C4-2B (cell line): ENCODE measurements at regions not wholly inside any gene's neighbourhood (a gene's known extent, or its start where the extent isn't known, plus 50 kb on each side); places are given as distances from the start of the nearest gene placed in this dataset.

ENCODE experiments used
- H3K27ac ChIP-seq: fragments of 450-650 bp; 2 replicates; pipeline ENCODE4 v1.5.1; 2017
- CTCF ChIP-seq: fragments of 450-650 bp; conservative IDR thresholded peaks from 2 replicates; pipeline ENCODE4 v1.5.1; 2017; ENCODE audit warnings: mild to moderate bottlenecking
- ZFX ChIP-seq: fragments of 450-650 bp; IDR thresholded peaks from 2 replicates; pipeline ENCODE4 v1.6.1; 2017

- H3K27ac ChIP-seq, result no peak overlapping the region
- TF ChIP-seq CTCF, result no peak
- TF ChIP-seq ZFX, result no peak
These were observed 201.9 kb downstream of the WNT5A start for GRCh38 chr3:55285156-55285555.

- no peak overlapping the region for H3K27ac ChIP-seq
- no peak for TF ChIP-seq CTCF
- TF ChIP-seq ZFX, result no peak
These were observed 203.6 kb downstream of the WNT5A start for GRCh38 chr3:55283441-55283925.

- no peak for TF ChIP-seq ZFX
- no peak for TF ChIP-seq CTCF
- no peak overlapping the region for H3K27ac ChIP-seq
These were observed 204.1 kb downstream of the WNT5A start for GRCh38 chr3:55282994-55283393.

- H3K27ac ChIP-seq, result no peak overlapping the region
- no peak for TF ChIP-seq CTCF
- no peak for TF ChIP-seq ZFX
These were observed 215.0 kb downstream of the WNT5A start for GRCh38 chr3:55272031-55272645.

- no peak for TF ChIP-seq ZFX
- H3K27ac ChIP-seq, result no peak overlapping the region
These were observed 215.6 kb downstream of the WNT5A start for GRCh38 chr3:55271549-55271948.

GRCh38 chr3:55270976-55271375 is 216.1 kb downstream of the WNT5A start:
- no peak for TF ChIP-seq CTCF
- no peak for TF ChIP-seq ZFX
- no peak overlapping the region for H3K27ac ChIP-seq

GRCh38 chr3:55269636-55270035 is 217.5 kb downstream of the WNT5A start:
- H3K27ac ChIP-seq, result no peak overlapping the region
- TF ChIP-seq CTCF (no peak), ZFX (no peak)

- no peak overlapping the region for H3K27ac ChIP-seq
- no peak for TF ChIP-seq CTCF
- TF ChIP-seq ZFX, result no peak
These were observed 218.0 kb downstream of the WNT5A start for GRCh38 chr3:55269096-55269495.
